Mesendoderm (in vitro differentiated cells): ENCODE measurements at regions not wholly inside any gene's neighbourhood (a gene's known extent, or its start where the extent isn't known, plus 50 kb on each side); places are given as distances from the start of the nearest gene placed in this dataset.

Experiments
- DNase-seq: peaks from one replicate; pipeline ENCODE4 v3.0.0; 2013
- H2AK5ac ChIP-seq: 2 replicates; pipeline ENCODE4 v1.6.1; 2013; ENCODE audit warnings: low read length, inconsistent platforms
- H2BK120ac ChIP-seq: 2 replicates; pipeline ENCODE4 v1.6.1; 2013; ENCODE audit warnings: low read depth, mild to moderate bottlenecking, low read length, moderate library complexity, mixed read lengths
- H2BK15ac ChIP-seq: replicated peaks from 2 replicates; pipeline ENCODE4 v1.6.1; 2013; ENCODE audit warnings: low read depth, mild to moderate bottlenecking, moderate library complexity
- H2BK5ac ChIP-seq: 2 replicates; pipeline ENCODE4 v1.6.1; 2013; ENCODE audit warnings: low read length, inconsistent platforms
- H3K18ac ChIP-seq: 2 replicates; pipeline ENCODE4 v1.6.1; 2013; ENCODE audit warnings: mild to moderate bottlenecking, low read length, mixed read lengths
- H3K23ac ChIP-seq: one replicate; pipeline ENCODE4 v1.6.1; 2013; ENCODE audit warnings: low read length
- H3K27ac ChIP-seq: 2 replicates; pipeline ENCODE4 v1.5.1; 2013; ENCODE audit warnings: low read depth, mild to moderate bottlenecking, inconsistent platforms, low read length, moderate library complexity
- H3K27me3 ChIP-seq: 2 replicates; pipeline ENCODE4 v1.6.1; 2013; ENCODE audit warnings: low read length, control low read depth, mild to moderate bottlenecking, inconsistent platforms; ENCODE audit not compliant: insufficient read depth, poor library complexity
- H3K36me3 ChIP-seq: 2 replicates; pipeline ENCODE4 v1.6.1; 2013; ENCODE audit warnings: low read length, inconsistent platforms; ENCODE audit not compliant: control insufficient read depth, insufficient read depth
- H3K4ac ChIP-seq: one replicate; pipeline ENCODE4 v1.6.1; 2013; ENCODE audit warnings: low read depth, mild to moderate bottlenecking, low read length, moderate library complexity
- H3K4me1 ChIP-seq: 2 replicates; pipeline ENCODE4 v1.6.1; 2013; ENCODE audit warnings: low read depth, low read length, inconsistent platforms; ENCODE audit not compliant: control insufficient read depth
- H3K4me2 ChIP-seq: 2 replicates; pipeline ENCODE4 v1.6.1; 2013; ENCODE audit warnings: low read length
- H3K4me3 ChIP-seq: 2 replicates; pipeline ENCODE4 v1.5.1; 2013; ENCODE audit warnings: mild to moderate bottlenecking, low read length
- H3K56ac ChIP-seq: one replicate; pipeline ENCODE4 v1.6.1; 2013; ENCODE audit warnings: low read length
- H3K79me1 ChIP-seq: 2 replicates; pipeline ENCODE4 v1.6.1; 2013; ENCODE audit warnings: low read length, inconsistent platforms
- H3K79me2 ChIP-seq: 2 replicates; pipeline ENCODE4 v1.6.1; 2013; ENCODE audit warnings: mild to moderate bottlenecking, low read length; ENCODE audit not compliant: control insufficient read depth, insufficient read depth
- H3K9ac ChIP-seq: 2 replicates; pipeline ENCODE4 v1.6.1; 2013; ENCODE audit warnings: low read length, inconsistent platforms
- H4K5ac ChIP-seq: one replicate; pipeline ENCODE4 v1.6.1; 2013; ENCODE audit warnings: low read length
- H4K8ac ChIP-seq: one replicate; pipeline ENCODE4 v1.6.1; 2013; ENCODE audit warnings: low read depth, mild to moderate bottlenecking, control low read depth, low read length, moderate library complexity
- WGBS: extraction: QIAGEN DNeasy Blood & Tissue Kit; methylation state at CpG from one replicate; pipeline ENCODE4 v1.1.7; 2013; ENCODE audit warnings: low lambda C conversion rate, missing lambda C conversion rate; ENCODE audit not compliant: insufficient coverage; ENCODE audit errors: extremely low coverage; 5-methylcytosine and 5-hydroxymethylcytosine counted together

- H4K5ac ChIP-seq, result no peak overlapping the region
- H3K9ac ChIP-seq, result no peak overlapping the region
- WGBS, result no CpG with 5 or more reads among the region's 3 CpGs
- H3K56ac ChIP-seq, result no peak overlapping the region
- no peaks in the 10 kb centered on the region for H3K36me3 ChIP-seq
- H4K8ac ChIP-seq, result no peak overlapping the region
- H3K79me1 ChIP-seq, result no peaks in the 10 kb centered on the region
- H2AK5ac ChIP-seq, result no peak overlapping the region
- DNase-seq, result no peak
- H2BK5ac ChIP-seq, result no peak overlapping the region
- no peak overlapping the region for H3K4ac ChIP-seq
- no peaks in the 10 kb centered on the region for H3K79me2 ChIP-seq
- no peak overlapping the region for H2BK15ac ChIP-seq
- no peak overlapping the region for H3K4me3 ChIP-seq
- no peak overlapping the region for H3K18ac ChIP-seq
- no peak overlapping the region for H3K4me2 ChIP-seq
- no peak overlapping the region for H3K23ac ChIP-seq
- H3K4me1 ChIP-seq, result peaks cover 2% of the 10 kb centered on the region
- H3K27me3 ChIP-seq, result no peaks in the 10 kb centered on the region
- no peak overlapping the region for H2BK120ac ChIP-seq
- no peak overlapping the region for H3K27ac ChIP-seq
These were observed 894.4 kb downstream of the SORCS3 start for GRCh38 chr10:105535478-105535877.

- Histone ChIP-seq H3K27me3 (no peaks in the 10 kb centered on the region), H3K23ac (no peak overlapping the region), H4K8ac (no peak overlapping the region), H2BK120ac (no peak overlapping the region), H3K27ac (no peak overlapping the region), H3K4me3 (no peak overlapping the region), H3K4ac (no peak overlapping the region), H3K56ac (no peak overlapping the region), H4K5ac (no peak overlapping the region), H3K36me3 (no peaks in the 10 kb centered on the region), H2BK5ac (no peak overlapping the region), H3K9ac (no peak overlapping the region), H3K4me2 (no peak overlapping the region), H3K4me1 (peaks cover 2% of the 10 kb centered on the region), H3K79me1 (no peaks in the 10 kb centered on the region), H3K18ac (no peak overlapping the region), H2AK5ac (no peak overlapping the region), H2BK15ac (no peak overlapping the region), H3K79me2 (no peaks in the 10 kb centered on the region)
- WGBS, result no CpG with 5 or more reads among the region's 1 CpG
- DNase-seq, result no peak
These were observed 893.0 kb downstream of the SORCS3 start for GRCh38 chr10:105534086-105534485.

GRCh38 chr10:105516511-105516910 is 875.4 kb downstream of the SORCS3 start:
- Histone ChIP-seq H2BK15ac (no peak overlapping the region), H2AK5ac (no peak overlapping the region), H3K79me1 (no peaks in the 10 kb centered on the region), H3K18ac (no peak overlapping the region), H3K79me2 (no peaks in the 10 kb centered on the region), H3K4me2 (no peak overlapping the region), H2BK120ac (no peak overlapping the region), H4K5ac (no peak overlapping the region), H4K8ac (no peak overlapping the region), H3K56ac (no peak overlapping the region), H3K9ac (no peak overlapping the region), H3K36me3 (no peaks in the 10 kb centered on the region), H3K4me1 (no peaks in the 10 kb centered on the region), H3K27me3 (no peaks in the 10 kb centered on the region), H3K4ac (no peak overlapping the region), H2BK5ac (no peak overlapping the region), H3K4me3 (no peak overlapping the region), H3K27ac (no peak overlapping the region), H3K23ac (no peak overlapping the region)
- no CpG with 5 or more reads among the region's 2 CpGs for WGBS
- DNase-seq, result no peak

- Histone ChIP-seq H3K79me1 (no peaks in the 10 kb centered on the region), H4K8ac (no peak overlapping the region), H3K36me3 (no peaks in the 10 kb centered on the region), H3K56ac (no peak overlapping the region), H3K27ac (no peak overlapping the region), H3K4ac (no peak overlapping the region), H3K4me1 (no peaks in the 10 kb centered on the region), H3K9ac (no peak overlapping the region), H3K79me2 (no peaks in the 10 kb centered on the region), H3K27me3 (no peaks in the 10 kb centered on the region), H2BK5ac (no peak overlapping the region), H3K4me2 (no peak overlapping the region), H3K4me3 (no peak overlapping the region), H2AK5ac (no peak overlapping the region), H3K23ac (no peak overlapping the region), H2BK15ac (no peak overlapping the region), H3K18ac (no peak overlapping the region), H2BK120ac (no peak overlapping the region), H4K5ac (no peak overlapping the region)
- WGBS, result no CpG with 5 or more reads among the region's 7 CpGs
- no peak for DNase-seq
These were observed 873.0 kb downstream of the SORCS3 start for GRCh38 chr10:105514106-105514505.

- Histone ChIP-seq H3K56ac (no peak overlapping the region), H3K27ac (no peak overlapping the region), H4K8ac (no peak overlapping the region), H3K4me1 (no peaks in the 10 kb centered on the region), H3K9ac (no peak overlapping the region), H3K79me1 (no peaks in the 10 kb centered on the region), H3K79me2 (no peaks in the 10 kb centered on the region), H3K4me3 (no peak overlapping the region), H2BK5ac (no peak overlapping the region), H3K18ac (no peak overlapping the region), H4K5ac (no peak overlapping the region), H3K23ac (no peak overlapping the region), H3K36me3 (no peaks in the 10 kb centered on the region), H2AK5ac (no peak overlapping the region), H2BK120ac (no peak overlapping the region), H3K27me3 (no peaks in the 10 kb centered on the region), H2BK15ac (no peak overlapping the region), H3K4me2 (no peak overlapping the region), H3K4ac (no peak overlapping the region)
- no peak for DNase-seq
- WGBS, result no CpG with 5 or more reads among the region's 3 CpGs
These were observed 868.4 kb downstream of the SORCS3 start for GRCh38 chr10:105509517-105509916.

- Histone ChIP-seq H3K79me1 (no peaks in the 10 kb centered on the region), H3K23ac (no peak overlapping the region), H4K5ac (no peak overlapping the region), H3K27ac (no peak overlapping the region), H3K4me2 (no peak overlapping the region), H3K4ac (no peak overlapping the region), H4K8ac (no peak overlapping the region), H3K56ac (no peak overlapping the region), H3K9ac (no peak overlapping the region), H3K18ac (no peak overlapping the region), H2BK120ac (no peak overlapping the region), H3K79me2 (no peaks in the 10 kb centered on the region), H2BK15ac (no peak overlapping the region), H3K27me3 (no peaks in the 10 kb centered on the region), H2BK5ac (no peak overlapping the region), H2AK5ac (no peak overlapping the region), H3K36me3 (no peaks in the 10 kb centered on the region), H3K4me1 (no peaks in the 10 kb centered on the region), H3K4me3 (no peak overlapping the region)
- no CpG with 5 or more reads among the region's 5 CpGs for WGBS
- no peak for DNase-seq
These were observed 865.2 kb downstream of the SORCS3 start for GRCh38 chr10:105506262-105506661.
